T-cell (primary cell): ENCODE measurements at regions not wholly inside any gene's neighbourhood (a gene's known extent, or its start where the extent isn't known, plus 50 kb on each side); places are given as distances from the start of the nearest gene placed in this dataset.
"Not testable (repeated sequence)": the region's sequence is repeated elsewhere in the genome, so short reads cannot be mapped to it uniquely, and the experiment has no call there.

Experiments used
- ATAC-seq, 4 experiments: fragments of 200-7000 bp in 3 of 4; fragments of 150-1000 bp in 1 of 4; cut with Tn5 transposase; replicated peaks in 1 of 4; 1 replicate in 3 of 4; 2 replicates in 1 of 4; pipeline ENCODE4 v1.10.0; 2021; ENCODE audit warnings: moderate library complexity in 3 of 4, mild to moderate bottlenecking in 2 of 4, moderate number of reproducible peaks in 1 of 4
- CTCF ChIA-PET, 2 donors: fragments of 300-600 bp; sonication (Branson Sonifier 250); formaldehyde crosslinking; loops; one replicate each; lab custom pipeline; 2022; ENCODE audit warnings: antibody characterized with exemption in 2 of 2; lab: Charles Lee
- POLR2A ChIA-PET, 2 donors: fragments of 300-600 bp; sonication (Branson Sonifier 250); formaldehyde crosslinking; loops; one replicate each; lab custom pipeline; 2022; ENCODE audit warnings: antibody characterized with exemption in 2 of 2; lab: Charles Lee
- DNase-seq, 35 experiments: peaks; one replicate each; pipeline versions ENCODE4 v3.0.0 to v3.0.0-alpha.2; 2013 to 2023
- H3K27ac ChIP-seq: one replicate; pipeline ENCODE4 v1.5.1; 2013; ENCODE audit warnings: low read length
- H3K27me3 ChIP-seq, 2 experiments: replicated peaks in 1 of 2; 1 replicate in 1 of 2; 2 replicates in 1 of 2; pipeline versions ENCODE4 v1.6.1 to v1.7.0; 2013; ENCODE audit warnings: low read length in 1 of 2, mixed read lengths in 1 of 2; ENCODE audit not compliant: control insufficient read depth in 2 of 2, insufficient read depth in 2 of 2; ENCODE audit errors: extremely low read depth in 1 of 2
- H3K36me3 ChIP-seq, 2 donors: 1 replicate in 1 of 2; 2 replicates in 1 of 2; pipeline versions ENCODE4 v1.6.1 to v1.7.0; 2013; ENCODE audit warnings: low read length in 1 of 2; ENCODE audit not compliant: control insufficient read depth in 2 of 2, insufficient read depth in 1 of 2; ENCODE audit errors: extremely low read depth in 1 of 2
- H3K4me1 ChIP-seq, 2 experiments: 1 replicate in 1 of 2; 2 replicates in 1 of 2; pipeline versions ENCODE4 v1.6.1 to v1.7.0; 2013; ENCODE audit warnings: low read length in 2 of 2, mixed read lengths in 1 of 2; ENCODE audit not compliant: insufficient read depth in 2 of 2, control insufficient read depth in 1 of 2; ENCODE audit errors: extremely low read depth in 1 of 2
- H3K4me3 ChIP-seq, 2 donors: 1 replicate in 1 of 2; 2 replicates in 1 of 2; pipeline versions ENCODE4 v1.5.1 to v1.7.0; 2013; ENCODE audit warnings: mild to moderate bottlenecking in 2 of 2, low read length in 1 of 2, moderate library complexity in 1 of 2; ENCODE audit not compliant: control insufficient read depth in 1 of 2; ENCODE audit errors: extremely low read depth in 1 of 2
- H3K9me3 ChIP-seq: 2 replicates; pipeline ENCODE4 v1.7.0; 2013
- H3K27ac Mint-ChIP-seq, 2 donors: one replicate each; pipeline ENCODE4 v1.8.0; 2020 to 2021; ENCODE audit warnings: mild to moderate bottlenecking in 2 of 2, mixed read lengths in 2 of 2
- H3K27me3 Mint-ChIP-seq, 2 donors: one replicate each; pipeline ENCODE4 v1.8.0; 2021 to 2022; ENCODE audit warnings: mixed read lengths in 2 of 2
- H3K36me3 Mint-ChIP-seq: one replicate; pipeline ENCODE4 v1.8.0; 2021; ENCODE audit warnings: mixed read lengths
- H3K4me1 Mint-ChIP-seq, 3 donors: one replicate each; pipeline ENCODE4 v1.8.0; 2020 to 2022; ENCODE audit warnings: mixed read lengths in 3 of 3, mild to moderate bottlenecking in 1 of 3
- H3K4me3 Mint-ChIP-seq, 3 donors: one replicate each; pipeline ENCODE4 v1.8.0; 2020 to 2022; ENCODE audit warnings: mild to moderate bottlenecking in 3 of 3, mixed read lengths in 3 of 3, moderate library complexity in 3 of 3
- H3K9me3 Mint-ChIP-seq, 3 donors: one replicate each; pipeline ENCODE4 v1.8.0; 2020 to 2022; ENCODE audit warnings: mixed read lengths in 3 of 3
- WGBS: methylation state at CpG from one replicate; pipeline ENCODE4 v1.1.5; 2013; ENCODE audit warnings: missing lambda C conversion rate; ENCODE audit not compliant: insufficient coverage; 5-methylcytosine and 5-hydroxymethylcytosine counted together

DNA sequence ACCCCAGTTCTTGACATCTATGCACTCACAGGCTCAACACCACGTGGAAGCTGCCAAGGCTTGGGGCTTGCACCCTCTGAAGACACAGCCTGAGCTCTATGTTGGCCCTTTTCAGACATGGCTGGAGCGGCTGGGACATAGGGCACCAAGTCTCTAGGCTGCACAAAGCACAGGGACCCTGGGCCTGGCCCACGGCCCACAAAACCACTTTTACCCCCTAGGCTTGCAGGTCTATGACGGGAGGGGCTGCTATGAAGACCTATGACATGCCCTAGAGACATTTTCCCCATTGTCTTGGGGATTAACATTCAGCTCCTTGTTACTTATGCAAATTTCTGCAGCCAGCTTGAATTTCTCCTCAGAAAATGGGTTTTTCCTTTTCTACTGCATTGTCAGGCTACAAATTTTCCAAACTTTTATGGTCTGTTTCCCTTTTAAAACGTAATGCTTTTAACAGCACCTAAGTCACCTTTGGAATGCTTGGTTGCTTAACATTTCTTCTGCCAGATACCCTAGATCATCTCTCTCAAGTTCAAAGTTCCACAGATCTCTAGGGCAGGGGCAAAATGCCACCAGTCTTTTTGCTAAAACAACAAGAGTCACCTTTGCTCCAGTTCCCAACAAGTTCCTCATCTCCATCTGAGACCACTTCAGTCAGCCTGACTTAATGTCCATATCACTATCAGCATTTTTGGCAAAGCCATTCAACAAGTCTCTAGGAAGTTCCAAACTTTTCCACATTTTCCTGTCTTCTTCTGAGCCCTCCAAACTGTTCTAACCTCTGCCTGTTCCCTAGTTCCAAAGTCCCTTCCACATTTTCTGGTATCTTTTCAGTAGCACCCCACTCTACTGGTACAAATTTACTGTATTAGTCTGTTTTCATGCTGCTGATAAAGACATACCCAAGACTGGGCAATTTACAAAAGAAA is 232.1 kb upstream of the IL12A start:
- H3K4me1 Mint-ChIP-seq, H3K9me3 ChIP-seq, POLR2A ChIA-PET, H3K27me3 ChIP-seq, H3K27ac Mint-ChIP-seq, CTCF ChIA-PET, ATAC-seq, DNase-seq, H3K36me3 Mint-ChIP-seq, H3K4me3 ChIP-seq, H3K27ac ChIP-seq, H3K4me3 Mint-ChIP-seq, H3K4me1 ChIP-seq, H3K36me3 ChIP-seq: not testable (repeated sequence)
- H3K9me3 Mint-ChIP-seq, result peaks cover 3 to 12% (median 11%) of the 10 kb centered on the region in 3 donors
- WGBS, result 61% methylated on average over 4 of the region's 5 CpGs
- H3K27me3 Mint-ChIP-seq, result peaks cover 8 to 25% of the 10 kb centered on the region in 2 donors

DNA sequence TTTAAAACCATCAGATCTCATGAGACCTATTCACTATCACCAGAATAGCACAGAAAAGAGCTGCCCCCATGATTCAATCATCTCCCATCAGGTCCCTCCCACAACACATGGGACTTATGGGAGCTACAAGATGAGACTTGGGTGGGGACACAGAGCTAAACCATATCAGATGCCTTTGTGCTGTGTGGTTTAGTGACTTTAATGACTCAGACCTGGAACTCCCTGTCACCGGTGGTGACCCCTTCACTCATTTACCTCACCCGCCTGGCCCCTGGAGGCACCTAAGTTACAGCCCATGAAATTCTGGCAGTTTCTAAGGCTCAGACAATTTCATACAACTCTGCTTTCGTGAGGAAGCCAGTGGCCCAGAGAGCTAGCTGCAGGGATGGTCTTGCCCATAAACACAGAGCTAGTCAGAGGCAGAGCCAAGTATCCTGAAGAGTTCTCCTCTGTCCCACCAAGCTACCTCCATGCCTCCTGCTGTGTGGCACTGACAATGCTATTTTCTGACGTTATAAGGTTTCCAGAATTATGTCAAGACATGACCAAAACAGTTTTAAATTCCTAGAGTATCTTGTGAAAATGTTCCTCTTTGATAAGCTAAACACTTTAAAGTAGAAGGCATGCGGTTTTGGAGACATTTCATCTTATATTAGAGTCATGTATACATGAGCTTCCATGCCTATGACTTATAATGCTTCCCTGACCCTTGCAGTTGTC is 231.1 kb upstream of the IL12A start:
- ChIA-PET POLR2A (no interaction called here), CTCF (no interaction called here)
- Histone ChIP-seq H3K27ac (no peak overlapping the region), H3K4me1 (no peaks in the 10 kb centered on the region), H3K4me3 (no peak overlapping the region), H3K36me3 (no peaks in the 10 kb centered on the region), H3K27me3 (peaks cover 0 to 11% of the 10 kb centered on the region in 2 experiments), H3K9me3 (no peaks in the 10 kb centered on the region)
- Mint-ChIP-seq H3K9me3 (peaks cover 3 to 12% (median 11%) of the 10 kb centered on the region in 3 donors), H3K4me1 (no peaks in the 10 kb centered on the region), H3K27ac (no peak overlapping the region), H3K36me3 (no peaks in the 10 kb centered on the region), H3K4me3 (no peak overlapping the region), H3K27me3 (peaks cover 15 to 34% of the 10 kb centered on the region in 2 donors)
- ATAC-seq, result no peak
- DNase-seq, result no peak
- WGBS, result 67% methylated on average over 3 of the region's 5 CpGs

DNA sequence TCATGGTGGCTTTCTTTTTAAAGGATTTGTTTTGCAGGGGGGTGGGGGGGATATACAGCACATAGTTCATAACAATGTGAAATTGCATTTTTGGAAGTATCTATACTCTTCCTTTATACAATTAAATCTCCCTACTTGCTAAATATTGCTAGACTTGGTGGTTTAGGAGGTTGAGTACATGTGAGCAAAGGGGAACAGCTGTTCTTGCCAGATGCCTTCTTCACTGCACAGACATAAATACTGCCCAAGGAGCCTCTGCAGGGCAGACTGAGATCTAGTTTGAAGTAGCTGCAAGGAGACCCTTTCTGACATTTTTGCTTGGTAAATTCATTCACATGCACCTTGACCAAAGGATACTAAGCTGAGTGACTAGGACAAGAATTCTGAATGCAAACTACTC is 228.6 kb upstream of the IL12A start:
- Mint-ChIP-seq H3K27ac (no peak overlapping the region), H3K4me3 (no peak overlapping the region)

DNA sequence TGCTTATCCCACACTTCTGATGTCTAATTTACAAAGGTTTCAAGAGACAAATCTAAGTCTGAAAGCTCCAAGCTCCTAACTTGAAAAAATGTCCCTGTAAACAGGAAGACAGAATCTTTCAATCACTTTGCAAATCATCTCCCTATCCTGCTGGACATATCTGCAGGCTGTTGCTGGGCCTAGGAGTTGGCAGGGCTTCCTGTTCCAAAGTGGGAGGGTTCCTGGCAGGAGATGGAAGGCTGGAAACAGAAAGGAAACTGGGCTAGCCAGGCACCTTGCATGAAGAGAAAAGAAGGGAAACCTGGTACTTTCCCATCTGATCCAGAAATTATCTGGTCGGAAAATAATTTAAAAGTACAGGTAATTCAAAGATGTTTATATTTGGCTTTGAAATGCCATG is 227.3 kb upstream of the IL12A start:
- Mint-ChIP-seq H3K27ac (no peak overlapping the region), H3K36me3 (no peaks in the 10 kb centered on the region), H3K4me3 (no peak overlapping the region), H3K4me1 (peaks cover 0 to 21% (median 16%) of the 10 kb centered on the region in 3 donors), H3K27me3 (peaks cover 41 to 48% of the 10 kb centered on the region in 2 donors), H3K9me3 (peaks cover 0 to 7% (median 4%) of the 10 kb centered on the region in 3 donors)
- H3K27ac ChIP-seq, result no peak overlapping the region
- ChIA-PET CTCF (no interaction called here), POLR2A (interaction anchor here in 1 of 2 donors (0.6 kb wide), 1 partner anchor 32 kb away, joined by 3 read pairs; no protein-coding TSS in a partner anchor)
- H3K27me3 ChIP-seq, result peaks cover 0 to 41% of the 10 kb centered on the region in 2 experiments
- DNase-seq, result no peak
- H3K9me3 ChIP-seq, result no peaks in the 10 kb centered on the region
- no peak overlapping the region for H3K4me3 ChIP-seq
- no CpG with 5 or more reads among the region's 1 CpG for WGBS
- ATAC-seq, result no peak
- H3K4me1 ChIP-seq, result peaks cover 0 to 15% of the 10 kb centered on the region in 2 experiments
- no peaks in the 10 kb centered on the region for H3K36me3 ChIP-seq

More for the DNA sequence above, 228.6 kb upstream of the IL12A start:
- no peak overlapping the region for H3K4me3 ChIP-seq
- no peak overlapping the region for H3K27ac ChIP-seq
- H3K4me1 Mint-ChIP-seq, result peaks cover 0 to 10% (median 9%) of the 10 kb centered on the region in 3 donors
- no peak for DNase-seq
- H3K36me3 ChIP-seq, result no peaks in the 10 kb centered on the region
- no peak for ATAC-seq
- ChIA-PET CTCF (interaction anchor here in 1 of 2 donors (0.5 kb wide), 1 partner anchor 1803 kb away, joined by 3 read pairs; no protein-coding TSS in a partner anchor), POLR2A (no interaction called here)
- H3K36me3 Mint-ChIP-seq, result no peaks in the 10 kb centered on the region
- H3K4me1 ChIP-seq, result peaks cover 0 to 10% of the 10 kb centered on the region in 2 experiments
- H3K27me3 Mint-ChIP-seq, result peaks cover 27 to 36% of the 10 kb centered on the region in 2 donors
- peaks cover 0 to 7% (median 4%) of the 10 kb centered on the region in 3 donors for H3K9me3 Mint-ChIP-seq
- H3K27me3 ChIP-seq, result peaks cover 0 to 32% of the 10 kb centered on the region in 2 experiments
- no peaks in the 10 kb centered on the region for H3K9me3 ChIP-seq

DNA sequence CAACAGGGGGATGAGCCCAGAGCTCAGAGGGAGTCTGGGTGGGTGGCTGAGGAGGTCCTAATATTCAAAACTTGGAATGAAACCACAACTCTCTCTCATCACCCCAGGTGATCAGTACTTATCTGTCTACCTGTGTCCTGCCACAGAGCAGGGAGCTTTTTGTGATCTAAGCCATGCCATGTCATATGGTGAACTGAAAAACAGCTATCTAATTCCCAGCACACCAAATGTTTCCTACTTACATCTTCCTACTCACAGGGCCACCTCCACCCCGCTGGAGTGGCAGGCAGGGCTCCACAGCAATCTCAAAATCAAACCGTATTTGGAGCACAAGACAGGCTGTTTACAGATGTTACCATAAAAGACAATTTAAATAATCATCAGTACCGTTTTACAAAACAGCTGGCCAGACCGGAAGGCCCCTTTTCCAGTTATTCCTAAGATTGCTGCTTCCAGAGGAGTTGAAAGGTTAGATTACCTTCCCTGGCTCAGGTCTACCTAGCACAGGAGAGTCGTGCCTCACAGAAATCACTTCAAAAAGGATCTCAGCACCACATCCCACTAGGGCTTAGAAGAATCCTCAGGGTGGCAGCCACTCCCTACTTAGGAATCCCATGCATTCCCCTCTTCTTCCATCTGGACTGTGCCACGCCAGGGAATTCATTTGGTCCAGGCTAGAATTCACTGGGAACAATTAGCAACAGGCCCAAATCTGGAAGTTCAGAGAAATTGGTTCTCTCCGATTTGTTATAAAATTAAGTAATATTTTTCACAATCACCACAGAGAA is 226.6 kb upstream of the IL12A start:
- CTCF ChIA-PET, result no interaction called here
- Mint-ChIP-seq H3K27me3 (peaks cover 47 to 48% of the 10 kb centered on the region in 2 donors), H3K36me3 (no peaks in the 10 kb centered on the region), H3K4me3 (peak overlapping the region in 1 of 3 donors; percentile 15), H3K27ac (no peak overlapping the region), H3K4me1 (peaks cover 0 to 21% (median 16%) of the 10 kb centered on the region in 3 donors), H3K9me3 (peaks cover 0 to 1% (median 0%) of the 10 kb centered on the region in 3 donors)
- no peaks in the 10 kb centered on the region for H3K9me3 ChIP-seq
- no peaks in the 10 kb centered on the region for H3K36me3 ChIP-seq
- H3K27me3 ChIP-seq, result peaks cover 0 to 41% of the 10 kb centered on the region in 2 experiments
- no peak overlapping the region for H3K4me3 ChIP-seq
- DNase-seq (no peak), ATAC-seq (no peak)
- peaks cover 0 to 15% of the 10 kb centered on the region in 2 experiments for H3K4me1 ChIP-seq
- POLR2A ChIA-PET, result interaction anchor here in 1 of 2 donors (0.6 kb wide), 1 partner anchor 33 kb away, joined by 3 read pairs; no protein-coding TSS in a partner anchor
- 55% methylated on average over 2 of the region's 7 CpGs for WGBS
- H3K27ac ChIP-seq, result no peak overlapping the region
